HG02973 (cell line): ENCODE measurements at regions not wholly inside any gene's neighbourhood (a gene's known extent, or its start where the extent isn't known, plus 50 kb on each side); places are given as distances from the start of the nearest gene placed in this dataset.

Experiments used
- ATAC-seq: cut with Tn5 transposase; IDR thresholded peaks from one replicate; pipeline ENCODE4 v1.9.1; 2021; ENCODE audit warnings: moderate library complexity; ENCODE audit not compliant: unreplicated experiment

GRCh38 chr2:22826703-22827102 lies 558.3 kb upstream of the KLHL29 start:
- no peak for ATAC-seq

- no peak for ATAC-seq
Observed at GRCh38 chr2:22829791-22830190, 555.2 kb upstream of the KLHL29 start.

GRCh38 chr2:22832196-22832595 lies 552.8 kb upstream of the KLHL29 start:
- ATAC-seq, result no peak

- no peak for ATAC-seq
Observed at GRCh38 chr2:22838461-22838860, 546.5 kb upstream of the KLHL29 start.

GRCh38 chr2:22842205-22842869 lies 542.6 kb upstream of the KLHL29 start:
- ATAC-seq, result no peak

GRCh38 chr2:22843919-22844537 lies 541.0 kb upstream of the KLHL29 start:
- ATAC-seq, result no peak

GRCh38 chr2:22850310-22850709 lies 534.7 kb upstream of the KLHL29 start:
- ATAC-seq, result no peak

- ATAC-seq, result no peak
Observed at GRCh38 chr2:22854588-22854987, 530.4 kb upstream of the KLHL29 start.

- ATAC-seq, result no peak
Observed at GRCh38 chr2:22855081-22855480, 529.9 kb upstream of the KLHL29 start.

- no peak for ATAC-seq
Observed at GRCh38 chr2:22855761-22856184, 529.2 kb upstream of the KLHL29 start.

GRCh38 chr2:22867973-22868372 lies 517.0 kb upstream of the KLHL29 start:
- ATAC-seq, result no peak

- no peak for ATAC-seq
Observed at GRCh38 chr2:22878121-22878520, 506.9 kb upstream of the KLHL29 start.

GRCh38 chr2:22879009-22879863 lies 505.7 kb upstream of the KLHL29 start:
- ATAC-seq, result no peak

GRCh38 chr2:22880161-22880560 lies 504.8 kb upstream of the KLHL29 start:
- no peak for ATAC-seq

- ATAC-seq, result no peak
Observed at GRCh38 chr2:22882011-22882410, 503.0 kb upstream of the KLHL29 start.

GRCh38 chr2:22882643-22883042 lies 502.3 kb upstream of the KLHL29 start:
- ATAC-seq, result no peak

- ATAC-seq, result no peak
Observed at GRCh38 chr2:22883054-22883453, 501.9 kb upstream of the KLHL29 start.

GRCh38 chr2:22885245-22885644 lies 499.7 kb upstream of the KLHL29 start:
- ATAC-seq, result no peak

- no peak for ATAC-seq
Observed at GRCh38 chr2:22887426-22887825, 497.6 kb upstream of the KLHL29 start.

GRCh38 chr2:22887845-22888244 lies 497.1 kb upstream of the KLHL29 start:
- no peak for ATAC-seq

GRCh38 chr2:22890132-22890531 lies 494.8 kb upstream of the KLHL29 start:
- no peak for ATAC-seq
